ENCODE measurements at regions not wholly inside any gene's neighbourhood (a gene's known extent, or its start where the extent isn't known, plus 50 kb on each side); places are given as distances from the start of the nearest gene placed in this dataset.

DNA sequence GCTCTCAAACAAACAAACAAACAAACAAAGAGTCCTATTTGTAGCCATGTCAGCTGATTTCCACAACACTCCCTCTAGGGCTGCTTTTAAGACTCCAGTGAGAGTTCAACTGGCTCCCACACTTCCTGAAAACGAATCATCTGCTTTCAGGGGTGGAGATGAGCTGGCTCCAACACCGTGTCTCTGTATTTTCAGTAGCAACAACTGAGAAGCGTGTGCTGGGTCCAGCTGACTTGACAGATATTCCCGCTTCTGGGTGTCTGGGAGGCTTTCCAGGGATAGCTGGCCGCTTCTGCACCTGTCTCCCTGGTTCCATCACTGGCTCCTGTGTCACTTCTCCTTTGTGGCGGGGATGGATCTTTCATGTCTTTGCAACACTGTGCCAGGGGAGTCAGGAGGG, 272.5 kb upstream of the SOX4 start:
- CTCF ChIA-PET = no interaction called here
- DNase-seq = no peak
- no peak overlapping the region for H3K27ac Mint-ChIP-seq
- H3K9me3 Mint-ChIP-seq = peaks cover 4% of the 10 kb centered on the region
- H3K36me3 Mint-ChIP-seq (ENCODE audit: low read depth) = no peaks in the 10 kb centered on the region
- no peaks in the 10 kb centered on the region for H3K27me3 Mint-ChIP-seq
- H3K4me3 Mint-ChIP-seq = no peak overlapping the region
- POLR2A ChIA-PET = no interaction called here
- H3K4me1 Mint-ChIP-seq = no peaks in the 10 kb centered on the region

- no peaks in the 10 kb centered on the region for H3K4me1 Mint-ChIP-seq
- no peak overlapping the region for H3K4me3 Mint-ChIP-seq
- peaks cover 4% of the 10 kb centered on the region for H3K9me3 Mint-ChIP-seq
These were observed 272.0 kb upstream of the SOX4 start for GRCh38 chr6:21321531-21321930.

GRCh38 chr6:21323577-21323976, 270.0 kb upstream of the SOX4 start:
- ChIA-PET CTCF (no interaction called here), POLR2A (no interaction called here)
- Mint-ChIP-seq H3K4me3 (no peak overlapping the region), H3K36me3 (ENCODE audit: low read depth) (no peaks in the 10 kb centered on the region), H3K9me3 (peaks cover 4% of the 10 kb centered on the region), H3K27ac (no peak overlapping the region), H3K4me1 (no peaks in the 10 kb centered on the region), H3K27me3 (no peaks in the 10 kb centered on the region)
- no peak for DNase-seq

More at GRCh38 chr6:21321531-21321930, 272.0 kb upstream of the SOX4 start:
- DNase-seq = no peak
- ChIA-PET CTCF (no interaction called here), POLR2A (no interaction called here)
- Mint-ChIP-seq H3K27ac (no peak overlapping the region), H3K36me3 (ENCODE audit: low read depth) (no peaks in the 10 kb centered on the region), H3K27me3 (no peaks in the 10 kb centered on the region)

GRCh38 chr6:21325201-21325856, 268.2 kb upstream of the SOX4 start:
- no peaks in the 10 kb centered on the region for H3K9me3 Mint-ChIP-seq
- no peaks in the 10 kb centered on the region for H3K4me1 Mint-ChIP-seq
- no peak for DNase-seq
- H3K4me3 Mint-ChIP-seq = no peak overlapping the region
- no peak overlapping the region for H3K27ac Mint-ChIP-seq
- H3K27me3 Mint-ChIP-seq = no peaks in the 10 kb centered on the region
- ChIA-PET CTCF (interaction anchor here (0.9 kb wide), 1 partner anchor 98 kb away, joined by 4 read pairs; no protein-coding TSS in a partner anchor), POLR2A (no interaction called here)
- H3K36me3 Mint-ChIP-seq (ENCODE audit: low read depth) = no peaks in the 10 kb centered on the region

DNA sequence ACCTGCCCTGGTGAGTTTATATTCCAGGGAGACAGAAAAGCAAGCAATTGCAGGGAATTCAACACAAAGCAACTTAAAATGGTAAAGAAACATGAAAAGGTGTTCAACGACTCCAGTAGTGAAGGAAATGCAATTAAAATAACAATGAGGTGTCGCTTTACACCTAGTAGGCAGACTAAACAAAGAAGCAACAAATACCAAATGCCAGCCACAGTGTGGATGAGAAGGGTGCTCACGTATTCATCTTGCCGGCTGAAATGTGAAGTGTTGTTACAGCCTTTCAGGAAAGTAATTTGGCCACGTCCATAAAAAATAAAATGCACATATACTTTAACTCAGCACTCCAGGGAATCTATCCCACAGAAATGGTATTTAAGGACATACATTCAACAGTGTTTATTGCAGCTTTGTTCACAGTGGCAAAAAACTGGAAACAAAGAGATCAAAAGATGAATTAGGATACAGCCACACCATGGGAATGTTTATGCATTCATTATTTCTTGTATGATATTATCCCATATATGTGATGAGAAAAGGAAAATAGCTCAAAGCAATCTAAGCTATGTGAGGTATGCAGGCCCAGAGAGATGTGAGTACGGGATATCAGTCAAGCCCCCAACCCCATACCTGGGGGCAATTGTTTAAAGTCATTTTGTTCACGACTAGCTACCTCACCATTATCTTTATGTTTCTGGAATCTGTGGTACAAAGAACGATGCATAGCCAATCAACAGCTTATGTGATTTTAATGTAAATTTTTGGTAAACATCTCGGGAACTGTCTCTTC, 266.0 kb upstream of the SOX4 start:
- Mint-ChIP-seq H3K36me3 (ENCODE audit: low read depth) (no peaks in the 10 kb centered on the region), H3K4me1 (no peaks in the 10 kb centered on the region), H3K9me3 (no peaks in the 10 kb centered on the region), H3K27me3 (no peaks in the 10 kb centered on the region), H3K4me3 (no peak overlapping the region), H3K27ac (no peak overlapping the region)
- ChIA-PET CTCF (interaction anchor here (0.6 kb wide), 1 partner anchor 30 kb away, joined by 3 read pairs; no protein-coding TSS in a partner anchor), POLR2A (no interaction called here)
- no peak for DNase-seq

GRCh38 chr6:21331235-21331634, 262.3 kb upstream of the SOX4 start:
- Mint-ChIP-seq H3K9me3 (no peaks in the 10 kb centered on the region), H3K4me3 (no peak overlapping the region), H3K4me1 (no peaks in the 10 kb centered on the region), H3K27ac (no peak overlapping the region), H3K36me3 (ENCODE audit: low read depth) (no peaks in the 10 kb centered on the region), H3K27me3 (no peaks in the 10 kb centered on the region)
- no peak for DNase-seq
- ChIA-PET POLR2A (no interaction called here), CTCF (no interaction called here)

DNA sequence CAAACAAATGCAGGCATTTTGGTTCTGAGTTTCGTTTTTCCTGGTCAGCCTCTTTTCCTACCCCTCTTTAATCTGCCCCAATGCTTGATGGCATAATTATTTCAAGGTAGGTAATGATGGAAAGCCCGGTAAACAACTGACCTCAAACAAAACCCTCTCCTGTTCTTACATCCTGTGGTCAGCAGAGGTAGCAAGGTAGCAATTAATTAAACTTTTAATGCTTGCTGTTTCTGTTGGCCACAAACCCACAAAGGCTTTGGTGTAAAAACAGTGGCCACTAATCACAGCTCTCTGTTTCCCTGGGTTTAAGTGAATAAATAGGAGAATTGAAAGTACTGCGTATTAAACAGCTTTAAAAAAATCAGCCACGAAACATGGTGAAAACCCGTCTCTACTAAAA, 261.5 kb upstream of the SOX4 start:
- no peaks in the 10 kb centered on the region for H3K27me3 Mint-ChIP-seq
- H3K4me3 Mint-ChIP-seq = no peak overlapping the region
- no peak for DNase-seq
- H3K4me1 Mint-ChIP-seq = no peaks in the 10 kb centered on the region
- no peak overlapping the region for H3K27ac Mint-ChIP-seq
- no peaks in the 10 kb centered on the region for H3K9me3 Mint-ChIP-seq
- ChIA-PET POLR2A (interaction anchor here (0.6 kb wide), 1 partner anchor 404 kb away, joined by 7 read pairs; no protein-coding TSS in a partner anchor), CTCF (no interaction called here)
- H3K36me3 Mint-ChIP-seq (ENCODE audit: low read depth) = no peaks in the 10 kb centered on the region

DNA sequence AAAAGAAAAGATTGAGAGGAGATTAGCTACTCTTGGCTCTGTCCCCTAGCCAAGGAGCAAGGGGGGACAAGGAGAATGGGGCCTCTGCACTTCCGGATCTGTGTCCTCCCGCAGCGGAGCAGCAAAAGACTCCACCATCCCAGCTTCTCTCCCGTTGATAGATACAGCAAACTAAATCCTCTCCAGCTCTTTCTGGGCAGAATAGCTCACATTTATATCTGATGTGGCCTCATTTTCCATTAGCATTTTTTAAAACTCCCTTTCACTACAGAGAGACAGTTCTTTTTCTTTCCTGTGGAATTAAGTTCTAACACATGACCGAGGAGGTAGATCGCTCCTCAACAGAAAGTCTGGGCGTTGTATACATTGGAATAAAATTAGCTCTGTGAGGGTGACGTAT, 260.9 kb upstream of the SOX4 start:
- no peak overlapping the region for H3K27ac Mint-ChIP-seq
- no peaks in the 10 kb centered on the region for H3K36me3 Mint-ChIP-seq (ENCODE audit: low read depth)
- no peaks in the 10 kb centered on the region for H3K27me3 Mint-ChIP-seq
- no peak overlapping the region for H3K4me3 Mint-ChIP-seq
- no peaks in the 10 kb centered on the region for H3K4me1 Mint-ChIP-seq
- ChIA-PET POLR2A (no interaction called here), CTCF (no interaction called here)
- DNase-seq = no peak
- H3K9me3 Mint-ChIP-seq = no peaks in the 10 kb centered on the region

GRCh38 chr6:21333715-21334114, 259.8 kb upstream of the SOX4 start:
- Mint-ChIP-seq H3K36me3 (ENCODE audit: low read depth) (no peaks in the 10 kb centered on the region), H3K4me3 (no peak overlapping the region), H3K4me1 (no peaks in the 10 kb centered on the region), H3K9me3 (no peaks in the 10 kb centered on the region), H3K27ac (no peak overlapping the region), H3K27me3 (no peaks in the 10 kb centered on the region)
- ChIA-PET POLR2A (no interaction called here), CTCF (no interaction called here)
- DNase-seq = no peak

DNA sequence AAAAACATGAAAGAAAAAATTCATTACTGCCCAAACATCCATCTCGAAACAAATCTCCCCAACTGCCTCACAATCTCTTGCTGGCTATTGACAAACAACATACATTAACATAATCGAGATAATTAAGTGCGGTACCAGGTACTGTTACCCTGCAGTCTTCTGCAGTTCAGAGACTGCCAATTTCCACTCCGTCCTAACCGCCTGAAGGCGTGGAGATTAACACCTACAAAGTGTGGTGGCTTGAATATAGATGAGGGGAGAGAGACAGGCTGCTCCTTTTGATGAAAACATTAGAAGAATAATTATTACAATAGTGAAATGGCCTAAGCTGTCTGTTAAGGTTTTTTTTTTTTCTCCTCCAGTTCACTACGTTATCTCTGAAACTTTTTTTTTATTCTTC, 258.9 kb upstream of the SOX4 start:
- ChIA-PET POLR2A (no interaction called here), CTCF (no interaction called here)
- Mint-ChIP-seq H3K36me3 (ENCODE audit: low read depth) (no peaks in the 10 kb centered on the region), H3K27ac (no peak overlapping the region), H3K4me3 (no peak overlapping the region), H3K4me1 (no peaks in the 10 kb centered on the region), H3K9me3 (peaks cover 2% of the 10 kb centered on the region), H3K27me3 (no peaks in the 10 kb centered on the region)
- no peak for DNase-seq

DNA sequence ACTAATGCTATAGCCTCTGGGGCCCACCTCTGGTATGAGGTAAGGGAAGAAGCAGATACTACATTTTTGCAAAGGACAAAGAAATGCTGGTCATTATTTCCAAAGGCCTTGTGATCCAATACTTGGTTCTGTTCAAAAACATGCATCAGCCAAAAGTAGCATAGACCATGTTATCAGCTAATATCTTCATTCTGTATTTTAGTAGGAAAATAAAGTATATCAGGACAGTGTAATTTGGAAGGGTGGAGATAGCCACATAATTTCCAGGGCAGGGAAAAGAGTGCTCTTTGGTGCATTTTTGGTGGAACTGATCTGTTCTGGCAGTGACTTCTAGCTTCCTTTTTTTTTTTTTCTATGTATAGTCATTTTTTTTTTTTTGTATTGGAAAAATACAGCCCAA, 258.0 kb upstream of the SOX4 start:
- H3K4me3 Mint-ChIP-seq = no peak overlapping the region
- ChIA-PET CTCF (interaction anchor here (0.6 kb wide), 2 partner anchors 453 to 1113 kb away, joined by 3 read pairs; no protein-coding TSS in a partner anchor), POLR2A (no interaction called here)
- no peaks in the 10 kb centered on the region for H3K4me1 Mint-ChIP-seq
- no peak for DNase-seq
- no peaks in the 10 kb centered on the region for H3K36me3 Mint-ChIP-seq (ENCODE audit: low read depth)
- H3K27me3 Mint-ChIP-seq = no peaks in the 10 kb centered on the region
- peaks cover 2% of the 10 kb centered on the region for H3K9me3 Mint-ChIP-seq
- no peak overlapping the region for H3K27ac Mint-ChIP-seq

- Mint-ChIP-seq H3K4me1 (no peaks in the 10 kb centered on the region), H3K36me3 (ENCODE audit: low read depth) (no peaks in the 10 kb centered on the region), H3K27me3 (no peaks in the 10 kb centered on the region), H3K27ac (no peak overlapping the region), H3K4me3 (no peak overlapping the region), H3K9me3 (peaks cover 2% of the 10 kb centered on the region)
- POLR2A ChIA-PET = no interaction called here
- no peak for DNase-seq
- CTCF ChIA-PET = no interaction called here
These were observed 256.3 kb upstream of the SOX4 start for GRCh38 chr6:21337263-21337662.

DNA sequence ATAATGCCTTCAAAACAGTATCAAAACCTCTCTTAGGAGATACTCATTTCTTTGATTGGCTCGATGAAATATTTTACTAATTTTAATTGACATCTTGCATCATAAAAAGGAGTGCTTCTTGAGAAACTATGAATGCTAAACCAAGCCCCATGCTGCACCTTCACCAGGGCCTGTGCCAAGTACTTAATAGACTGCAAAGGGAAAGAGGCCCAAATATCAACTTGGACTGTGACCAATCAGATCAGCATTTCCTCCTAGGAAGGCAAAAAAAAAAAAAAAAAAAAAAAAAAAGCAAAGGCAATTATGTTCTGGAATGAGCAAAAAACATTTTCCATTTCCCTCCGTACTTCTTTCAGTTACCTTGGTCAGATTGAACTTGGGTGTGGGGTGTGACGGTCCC, 253.0 kb upstream of the SOX4 start:
- Mint-ChIP-seq H3K36me3 (ENCODE audit: low read depth) (no peaks in the 10 kb centered on the region), H3K27ac (no peak overlapping the region), H3K4me3 (no peak overlapping the region), H3K4me1 (no peaks in the 10 kb centered on the region), H3K9me3 (peaks cover 2% of the 10 kb centered on the region), H3K27me3 (peaks cover 5% of the 10 kb centered on the region)
- DNase-seq = no peak
- CTCF ChIA-PET = no interaction called here
- POLR2A ChIA-PET = no interaction called here

DNA sequence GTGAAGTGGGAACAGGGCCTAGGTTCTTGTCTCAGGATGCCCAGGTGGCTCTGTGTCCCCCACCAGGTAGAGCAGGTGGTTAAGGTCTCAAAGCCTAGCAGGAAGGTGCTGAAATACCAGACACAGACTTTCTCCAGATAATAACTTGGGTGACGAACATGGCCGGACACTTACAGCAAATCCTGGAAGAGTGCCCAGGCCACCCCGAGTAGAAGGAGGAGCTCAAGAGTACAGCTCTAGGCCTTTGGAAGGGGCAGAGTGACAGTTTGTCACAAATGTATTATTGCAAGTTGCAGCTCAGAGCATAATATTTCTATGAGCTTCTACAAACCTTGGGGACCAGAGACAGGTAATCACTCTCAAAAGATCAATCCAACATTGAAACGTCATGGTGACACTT, 251.6 kb upstream of the SOX4 start:
- DNase-seq = no peak
- Mint-ChIP-seq H3K4me3 (no peak overlapping the region), H3K4me1 (no peaks in the 10 kb centered on the region), H3K36me3 (ENCODE audit: low read depth) (no peaks in the 10 kb centered on the region), H3K27ac (no peak overlapping the region), H3K9me3 (peaks cover 2% of the 10 kb centered on the region), H3K27me3 (peaks cover 5% of the 10 kb centered on the region)
- CTCF ChIA-PET = no interaction called here
- POLR2A ChIA-PET = no interaction called here
